AG09319 (cell line): ENCODE measurements at regions not wholly inside any gene's neighbourhood (a gene's known extent, or its start where the extent isn't known, plus 50 kb on each side); places are given as distances from the start of the nearest gene placed in this dataset.
"Not testable (repeated sequence)": the region's sequence is repeated elsewhere in the genome, so short reads cannot be mapped to it uniquely, and the experiment has no call there.

Experiments used
- DNase-seq: peaks from one replicate; pipeline ENCODE4 v3.0.0-alpha.2; 2010; ENCODE audit warnings: low read depth; ENCODE audit errors: extremely low read depth
- TF ChIP-seq, protein P1 (sequence below): IDR thresholded peaks from 2 replicates; pipeline ENCODE4 v1.5.1; 2011; ENCODE audit warnings: low read depth, mild to moderate bottlenecking, inconsistent platforms, low read length, moderate library complexity

DNA sequence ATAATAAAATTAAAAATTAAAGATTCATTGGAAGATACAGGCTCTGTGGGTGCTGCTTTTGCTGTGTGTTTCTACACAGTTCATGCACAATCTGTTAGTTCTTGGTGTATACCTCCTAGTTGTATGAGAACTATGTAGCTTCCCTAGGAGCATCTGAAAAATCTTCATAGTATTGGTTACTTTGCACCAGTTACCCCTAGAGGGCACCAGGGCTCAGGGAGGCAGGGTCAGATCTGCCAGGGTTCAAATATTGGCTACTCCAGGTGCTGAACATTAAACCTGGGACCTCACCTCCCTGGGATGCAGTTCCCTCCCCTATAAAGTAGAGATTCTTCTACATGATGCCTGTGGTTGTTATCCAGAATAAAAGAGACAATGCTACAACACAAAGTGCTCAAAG lies 583.0 kb upstream of the CDH11 start:
- TF ChIP-seq, protein P1, sequence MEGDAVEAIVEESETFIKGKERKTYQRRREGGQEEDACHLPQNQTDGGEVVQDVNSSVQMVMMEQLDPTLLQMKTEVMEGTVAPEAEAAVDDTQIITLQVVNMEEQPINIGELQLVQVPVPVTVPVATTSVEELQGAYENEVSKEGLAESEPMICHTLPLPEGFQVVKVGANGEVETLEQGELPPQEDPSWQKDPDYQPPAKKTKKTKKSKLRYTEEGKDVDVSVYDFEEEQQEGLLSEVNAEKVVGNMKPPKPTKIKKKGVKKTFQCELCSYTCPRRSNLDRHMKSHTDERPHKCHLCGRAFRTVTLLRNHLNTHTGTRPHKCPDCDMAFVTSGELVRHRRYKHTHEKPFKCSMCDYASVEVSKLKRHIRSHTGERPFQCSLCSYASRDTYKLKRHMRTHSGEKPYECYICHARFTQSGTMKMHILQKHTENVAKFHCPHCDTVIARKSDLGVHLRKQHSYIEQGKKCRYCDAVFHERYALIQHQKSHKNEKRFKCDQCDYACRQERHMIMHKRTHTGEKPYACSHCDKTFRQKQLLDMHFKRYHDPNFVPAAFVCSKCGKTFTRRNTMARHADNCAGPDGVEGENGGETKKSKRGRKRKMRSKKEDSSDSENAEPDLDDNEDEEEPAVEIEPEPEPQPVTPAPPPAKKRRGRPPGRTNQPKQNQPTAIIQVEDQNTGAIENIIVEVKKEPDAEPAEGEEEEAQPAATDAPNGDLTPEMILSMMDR = peak; percentile 18
- DNase-seq = no peak

DNA sequence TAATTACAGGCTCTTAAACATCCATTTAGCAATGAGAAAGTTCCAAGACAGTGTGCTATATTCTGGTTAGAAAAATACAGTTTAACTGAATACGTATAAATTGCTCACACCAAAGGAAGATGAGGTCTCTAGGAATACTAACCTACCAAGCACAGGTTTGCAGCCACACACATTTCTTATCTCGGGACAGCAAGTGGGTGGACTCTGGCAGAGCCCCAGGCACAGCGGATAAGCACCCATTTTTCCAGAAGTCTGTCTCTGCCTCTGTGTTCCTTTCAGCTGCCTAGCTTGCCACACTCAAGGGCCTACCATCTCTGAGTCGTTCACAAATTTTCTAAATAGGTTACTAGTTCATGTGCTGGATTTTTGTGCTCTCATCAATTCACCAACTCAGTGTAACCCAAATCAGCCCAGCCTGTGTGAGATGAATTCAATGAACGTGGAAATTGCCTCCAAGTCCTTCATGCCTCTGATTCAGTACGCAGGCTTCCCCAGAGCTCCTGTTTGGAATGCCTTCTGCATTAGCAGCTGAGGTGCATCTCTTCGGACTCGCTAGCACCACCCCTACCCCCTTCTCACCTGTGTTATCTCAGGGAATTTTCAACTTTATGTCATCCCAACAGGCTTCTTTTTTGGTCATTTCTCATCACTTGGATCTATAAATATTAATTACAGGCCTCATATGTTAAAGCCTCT lies 581.0 kb upstream of the CDH11 start:
- no peak for DNase-seq
- TF ChIP-seq, protein P1 = no peak

DNA sequence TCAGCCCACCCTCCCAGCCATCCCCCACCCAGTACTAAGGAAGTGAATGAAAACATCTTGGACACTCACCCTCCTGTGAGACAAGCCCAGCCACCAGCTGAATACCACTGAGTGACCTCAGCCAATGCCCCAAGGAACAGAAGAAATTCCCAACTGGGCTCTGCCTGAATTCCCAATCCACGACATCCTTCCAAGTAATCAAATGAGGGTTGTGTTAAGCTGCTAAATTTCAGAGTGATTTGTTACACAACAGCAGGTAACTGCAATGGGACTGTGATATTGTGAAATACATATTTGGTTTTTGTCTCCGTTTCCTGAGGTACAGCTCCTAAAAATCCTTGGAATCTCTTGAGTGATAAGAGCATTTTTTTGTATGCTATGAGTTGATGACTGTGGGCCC lies 578.7 kb upstream of the CDH11 start:
- no peak for DNase-seq
- TF ChIP-seq, protein P1 = no peak

DNA sequence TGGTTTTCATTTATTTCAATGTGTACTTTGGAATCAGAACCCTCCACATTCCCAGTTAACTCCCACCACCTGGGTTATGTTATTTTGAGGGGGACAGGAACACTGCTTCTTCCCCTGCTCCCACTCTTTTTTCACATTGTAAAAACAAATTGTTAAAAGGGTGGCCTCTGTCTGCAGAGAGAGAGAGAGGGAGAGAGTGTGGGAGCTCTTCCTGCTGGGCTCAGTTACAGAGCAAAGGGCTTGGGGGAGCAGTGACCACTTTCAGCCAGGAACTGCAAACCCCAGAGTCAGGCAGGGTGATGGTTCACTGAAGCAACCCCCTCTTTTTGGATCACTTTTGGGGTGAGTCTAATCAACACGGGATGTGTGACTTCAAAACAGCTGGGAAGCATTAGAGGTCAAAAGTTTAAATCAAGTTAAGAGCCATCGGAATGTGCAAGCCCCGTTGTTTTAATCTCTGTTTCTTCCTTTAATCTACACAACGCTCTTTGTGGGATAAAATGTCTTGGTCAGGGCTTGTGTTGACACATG lies 577.0 kb upstream of the CDH11 start:
- peak; percentile 61 for DNase-seq
- TF ChIP-seq, protein P1 = no peak

DNA sequence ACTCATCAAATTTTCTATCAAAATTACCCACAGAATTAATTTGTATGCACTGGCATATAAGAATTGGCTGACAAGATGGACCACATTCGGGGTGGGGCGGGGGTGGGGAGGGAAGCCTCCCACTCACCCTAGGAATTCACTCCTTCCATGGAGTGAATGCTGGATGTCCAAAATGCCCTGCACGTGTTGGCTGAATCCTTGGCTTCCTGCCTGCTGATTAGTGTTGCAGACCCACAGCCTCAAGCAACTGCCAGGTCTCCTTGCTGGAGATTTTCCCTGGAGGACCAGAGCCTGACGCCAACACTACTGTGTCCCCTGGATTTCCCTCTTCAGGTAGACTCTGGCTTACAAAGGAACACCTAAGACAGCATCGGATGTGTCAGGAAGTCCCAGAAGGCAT lies 575.7 kb upstream of the CDH11 start:
- TF ChIP-seq, protein P1 = no peak
- DNase-seq = no peak

DNA sequence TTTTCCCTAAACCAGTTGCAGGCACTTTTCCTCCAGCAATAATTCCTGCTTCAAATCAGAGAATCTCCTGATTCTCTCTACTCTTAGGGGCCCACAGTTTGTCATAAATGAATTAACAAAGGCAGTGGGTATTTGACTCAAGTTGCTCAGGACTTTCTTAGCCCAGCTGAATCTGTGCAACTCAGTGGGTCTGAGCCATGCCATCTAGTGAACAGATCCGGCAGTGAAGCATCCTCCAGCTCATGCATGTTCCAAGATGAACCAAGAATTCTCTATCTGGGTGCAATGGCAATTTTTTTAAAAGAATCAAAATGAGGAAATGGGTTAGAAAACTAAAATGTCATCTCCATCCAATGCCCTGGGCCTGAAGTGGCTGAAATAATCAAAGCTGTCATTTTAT lies 575.2 kb upstream of the CDH11 start:
- TF ChIP-seq, protein P1 = peak; percentile 25
- DNase-seq = no peak

DNA sequence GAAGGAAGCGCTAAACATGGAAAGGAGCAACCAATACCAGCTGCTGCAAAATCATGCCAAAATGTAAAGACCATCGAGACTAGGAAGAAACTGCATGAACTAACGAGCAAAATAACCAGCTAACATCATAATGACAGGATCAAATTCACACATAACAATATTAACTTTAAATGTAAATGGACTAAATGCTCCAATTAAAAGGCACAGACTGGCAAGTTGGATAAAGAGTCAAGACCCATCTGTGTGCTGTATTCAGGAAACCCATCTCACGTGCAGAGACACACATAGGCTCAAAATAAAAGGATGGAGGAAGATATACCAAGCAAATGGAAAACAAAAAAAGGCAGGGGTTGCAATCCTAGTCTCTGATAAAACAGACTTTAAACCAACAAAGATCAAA lies 570.0 kb upstream of the CDH11 start:
- not testable (repeated sequence) for DNase-seq

DNA sequence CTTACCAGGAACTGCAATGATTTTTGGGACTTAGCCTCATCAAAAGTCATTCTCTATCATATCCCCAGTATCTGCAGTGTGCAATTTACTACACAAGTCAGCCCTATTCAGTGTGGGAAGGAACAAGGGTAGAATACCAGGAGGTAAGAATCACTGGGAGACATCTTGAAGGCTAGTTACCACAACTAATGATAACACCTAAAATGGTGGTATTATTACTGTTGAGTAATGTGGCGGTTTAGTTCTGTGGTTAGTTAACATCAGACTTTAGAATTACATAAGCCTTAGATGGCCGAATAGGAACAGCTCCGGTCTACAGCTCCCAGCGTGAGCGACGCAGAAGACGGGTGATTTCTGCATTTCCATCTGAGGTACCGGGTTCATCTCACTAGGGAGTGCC lies 567.9 kb upstream of the CDH11 start:
- no peak for DNase-seq
- TF ChIP-seq, protein P1 = no peak
